GM21526 (cell line): ENCODE measurements at regions not wholly inside any gene's neighbourhood (a gene's known extent, or its start where the extent isn't known, plus 50 kb on each side); places are given as distances from the start of the nearest gene placed in this dataset.

Source experiments
- ATAC-seq: cut with Tn5 transposase; IDR thresholded peaks from one replicate; pipeline ENCODE4 v1.9.1; 2021; ENCODE audit warnings: moderate library complexity; ENCODE audit not compliant: unreplicated experiment, low FRiP score

- ATAC-seq = no peak
Measured at GRCh38 chr11:15720460-15720859, 605.7 kb downstream of the INSC start.

- no peak for ATAC-seq
Measured at GRCh38 chr11:15723966-15724365, 609.2 kb downstream of the INSC start.

GRCh38 chr11:15724601-15725000, 609.9 kb downstream of the INSC start:
- no peak for ATAC-seq

- ATAC-seq = no peak
Measured at GRCh38 chr11:15725246-15725645, 610.5 kb downstream of the INSC start.

GRCh38 chr11:15726221-15726746, 611.6 kb downstream of the INSC start:
- ATAC-seq = no peak

GRCh38 chr11:15726893-15727519, 612.3 kb downstream of the INSC start:
- ATAC-seq = no peak

- no peak for ATAC-seq
Measured at GRCh38 chr11:15727520-15727914, 612.8 kb downstream of the INSC start.

- no peak for ATAC-seq
Measured at GRCh38 chr11:15728207-15728606, 613.5 kb downstream of the INSC start.

- no peak for ATAC-seq
Measured at GRCh38 chr11:15730263-15730994, 615.7 kb downstream of the INSC start.

- ATAC-seq = no peak
Measured at GRCh38 chr11:15730995-15731385, 616.3 kb downstream of the INSC start.

- ATAC-seq = no peak
Measured at GRCh38 chr11:15735706-15736105, 620.6 kb downstream of the SOX6 start.

- ATAC-seq = no peak
Measured at GRCh38 chr11:15737320-15737719, 619.0 kb downstream of the SOX6 start.

- no peak for ATAC-seq
Measured at GRCh38 chr11:15738931-15739330, 617.4 kb downstream of the SOX6 start.

- no peak for ATAC-seq
Measured at GRCh38 chr11:15742626-15743519, 613.5 kb downstream of the SOX6 start.

- ATAC-seq = no peak
Measured at GRCh38 chr11:15744693-15745092, 611.7 kb downstream of the SOX6 start.

- ATAC-seq = no peak
Measured at GRCh38 chr11:15745266-15745665, 611.1 kb downstream of the SOX6 start.

GRCh38 chr11:15747671-15748070, 608.7 kb downstream of the SOX6 start:
- ATAC-seq = no peak

- ATAC-seq = no peak
Measured at GRCh38 chr11:15748132-15748531, 608.2 kb downstream of the SOX6 start.

GRCh38 chr11:15748741-15749140, 607.6 kb downstream of the SOX6 start:
- ATAC-seq = no peak

GRCh38 chr11:15750535-15751308, 605.6 kb downstream of the SOX6 start:
- no peak for ATAC-seq
